SK-N-SH treated with all-trans-retinoic acid at 6 μM for 48 hours (cell line): ENCODE measurements at regions not wholly inside any gene's neighbourhood (a gene's known extent, or its start where the extent isn't known, plus 50 kb on each side); places are given as distances from the start of the nearest gene placed in this dataset.

ENCODE experiments used
- BACH2 ChIP-seq: fragments of 250-450 bp; sonication (Bioruptor Pico); IDR thresholded peaks from 2 replicates; pipeline ENCODE4 v1.9.0; 2021; ENCODE audit warnings: mild to moderate bottlenecking, borderline replicate concordance
- ESRRG ChIP-seq: fragments of 250-450 bp; sonication (Bioruptor Pico); IDR thresholded peaks from 2 replicates; pipeline ENCODE4 v1.6.1; 2021; ENCODE audit warnings: mild to moderate bottlenecking
- ISL1 ChIP-seq: fragments of 250-450 bp; sonication (Bioruptor Pico); IDR thresholded peaks from 2 replicates; pipeline ENCODE4 v2.1.2; 2022; ENCODE audit warnings: mild to moderate bottlenecking, moderate library complexity
- OSR1 ChIP-seq: fragments of 250-450 bp; sonication (Bioruptor Pico); IDR thresholded peaks from 2 replicates; pipeline ENCODE4 v1.8.0; 2022; ENCODE audit warnings: moderate library complexity, mild to moderate bottlenecking, inconsistent platforms
- PATZ1 ChIP-seq: fragments of 250-450 bp; sonication (Bioruptor Pico); IDR thresholded peaks from 2 replicates; pipeline ENCODE4 v1.8.0; 2020; ENCODE audit warnings: mild to moderate bottlenecking, moderate library complexity, borderline replicate concordance
- POU6F1 ChIP-seq: fragments of 250-450 bp; sonication (Bioruptor Pico); IDR thresholded peaks from 2 replicates; pipeline ENCODE4 v1.8.0; 2021; ENCODE audit warnings: low read depth, mild to moderate bottlenecking, moderate library complexity, borderline replicate concordance
- RARB ChIP-seq: fragments of 250-450 bp; sonication (Bioruptor Pico); IDR thresholded peaks from 2 replicates; pipeline ENCODE4 v1.8.0; 2021; ENCODE audit warnings: mild to moderate bottlenecking, moderate library complexity
- SNAI2 ChIP-seq: fragments of 250-450 bp; sonication (Bioruptor Pico); IDR thresholded peaks from 2 replicates; pipeline ENCODE4 v1.5.0; 2020; ENCODE audit warnings: mild to moderate bottlenecking, moderate library complexity
- TOX ChIP-seq: fragments of 250-450 bp; sonication (Bioruptor Pico); IDR thresholded peaks from 2 replicates; pipeline ENCODE4 v1.8.0; 2021; ENCODE audit warnings: mild to moderate bottlenecking, moderate library complexity, borderline replicate concordance
- ZFP30 ChIP-seq: fragments of 450-650 bp; formaldehyde crosslinking; IDR thresholded peaks from 2 replicates; pipeline ENCODE4 v1.5.0; 2022; ENCODE audit warnings: mild to moderate bottlenecking, moderate library complexity

GRCh38 chr10:3931224-3931623, 146.2 kb upstream of the KLF6 start:
- no peak for TF ChIP-seq OSR1 (CRISPR knock-in tag)
- no peak for TF ChIP-seq SNAI2 (CRISPR knock-in tag)
- TF ChIP-seq POU6F1 (CRISPR knock-in tag), result no peak
- no peak for TF ChIP-seq PATZ1 (CRISPR knock-in tag)
- TF ChIP-seq BACH2 (CRISPR knock-in tag), result no peak
- no peak for TF ChIP-seq TOX
- TF ChIP-seq RARB (CRISPR knock-in tag), result no peak
- no peak for TF ChIP-seq ISL1 (CRISPR knock-in tag)
- TF ChIP-seq ZFP30 (CRISPR knock-in tag), result no peak
- no peak for TF ChIP-seq ESRRG (CRISPR knock-in tag)
